ENCODE measurements at regions not wholly inside any gene's neighbourhood (a gene's known extent, or its start where the extent isn't known, plus 50 kb on each side); places are given as distances from the start of the nearest gene placed in this dataset.

DNA sequence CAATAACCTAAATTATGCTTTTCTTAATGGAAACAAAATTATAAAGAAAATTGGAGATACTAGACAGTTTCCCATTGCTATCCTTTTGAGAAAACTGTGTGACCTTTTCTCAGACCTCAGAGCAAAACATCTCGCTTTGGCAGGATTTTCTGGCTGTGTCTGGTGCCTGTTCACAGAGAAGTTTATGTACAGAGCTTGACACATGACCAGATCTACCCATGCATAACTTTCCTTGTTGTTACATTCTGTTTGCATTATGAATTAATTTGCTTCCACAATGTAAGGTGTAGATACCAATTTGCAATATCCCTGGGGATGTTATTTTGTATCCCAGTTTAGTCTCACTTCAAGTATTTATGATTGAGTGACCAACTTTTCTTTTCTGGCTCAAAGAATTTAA lies 565.0 kb downstream of the XPNPEP1 start:
- TF ChIP-seq, protein P1, sequence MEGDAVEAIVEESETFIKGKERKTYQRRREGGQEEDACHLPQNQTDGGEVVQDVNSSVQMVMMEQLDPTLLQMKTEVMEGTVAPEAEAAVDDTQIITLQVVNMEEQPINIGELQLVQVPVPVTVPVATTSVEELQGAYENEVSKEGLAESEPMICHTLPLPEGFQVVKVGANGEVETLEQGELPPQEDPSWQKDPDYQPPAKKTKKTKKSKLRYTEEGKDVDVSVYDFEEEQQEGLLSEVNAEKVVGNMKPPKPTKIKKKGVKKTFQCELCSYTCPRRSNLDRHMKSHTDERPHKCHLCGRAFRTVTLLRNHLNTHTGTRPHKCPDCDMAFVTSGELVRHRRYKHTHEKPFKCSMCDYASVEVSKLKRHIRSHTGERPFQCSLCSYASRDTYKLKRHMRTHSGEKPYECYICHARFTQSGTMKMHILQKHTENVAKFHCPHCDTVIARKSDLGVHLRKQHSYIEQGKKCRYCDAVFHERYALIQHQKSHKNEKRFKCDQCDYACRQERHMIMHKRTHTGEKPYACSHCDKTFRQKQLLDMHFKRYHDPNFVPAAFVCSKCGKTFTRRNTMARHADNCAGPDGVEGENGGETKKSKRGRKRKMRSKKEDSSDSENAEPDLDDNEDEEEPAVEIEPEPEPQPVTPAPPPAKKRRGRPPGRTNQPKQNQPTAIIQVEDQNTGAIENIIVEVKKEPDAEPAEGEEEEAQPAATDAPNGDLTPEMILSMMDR (conservative IDR thresholded peaks at IDR 0.05): no peak
- WGBS (ENCODE audit: extremely low coverage, insufficient read length, low lambda C conversion rate): no CpG with 5 or more reads among the region's 1 CpG
- Histone ChIP-seq H3K27ac (ENCODE audit: insufficient read length, low read depth, low read length) (no peak overlapping the region), H3K9me3 (ENCODE audit: control insufficient read depth, low read depth, low read length) (no peaks in the 10 kb centered on the region), H3K27me3 (ENCODE audit: insufficient read depth, low read length) (no peaks in the 10 kb centered on the region), H2BK15ac (ENCODE audit: low read depth, low read length) (no peak overlapping the region), H2BK12ac (ENCODE audit: insufficient read length, low read depth, low read length) (no peak overlapping the region), H4K20me1 (ENCODE audit: control insufficient read depth, insufficient read depth, insufficient read length) (no peaks in the 10 kb centered on the region), H3K14ac (ENCODE audit: insufficient read depth, low read length) (no peak overlapping the region), H3K4me2 (ENCODE audit: insufficient read depth, insufficient read length, low read length) (no peak overlapping the region), H2AK5ac (ENCODE audit: insufficient read length, low read length) (no peak overlapping the region), H3K79me1 (ENCODE audit: insufficient read depth, low read depth, low read length, poor library complexity, severe bottlenecking) (no peaks in the 10 kb centered on the region), H3K4ac (ENCODE audit: low read depth, low read length) (no peak overlapping the region), H4K8ac (replicated peaks; ENCODE audit: insufficient read length, low read depth, low read length) (no peak overlapping the region), H4K91ac (ENCODE audit: insufficient read length, low read depth, low read length) (no peak overlapping the region), H3K23me2 (ENCODE audit: insufficient read length, low read depth, low read length, poor library complexity, severe bottlenecking) (no peaks in the 10 kb centered on the region), H3K56ac (ENCODE audit: insufficient read length, low read depth, low read length) (no peak overlapping the region), H3K79me2 (ENCODE audit: insufficient read depth, low read length) (no peaks in the 10 kb centered on the region), H3K4me1 (ENCODE audit: insufficient read depth, low read length) (no peaks in the 10 kb centered on the region), H4K5ac (ENCODE audit: insufficient read length, low read depth, low read length) (no peak overlapping the region), H2BK20ac (ENCODE audit: low read depth, low read length, poor library complexity, severe bottlenecking) (no peak overlapping the region), H3K18ac (ENCODE audit: insufficient read length, low read depth, low read length) (no peak overlapping the region), H3K9ac (ENCODE audit: extremely low read depth, insufficient read length, low read length) (no peak overlapping the region), H3K23ac (ENCODE audit: insufficient read length, low read depth, low read length) (no peak overlapping the region), H2BK5ac (ENCODE audit: insufficient read length, low read length) (no peak overlapping the region), H2AFZ (ENCODE audit: low read length) (no peak overlapping the region), H2BK120ac (ENCODE audit: low read depth, low read length, poor library complexity, severe bottlenecking) (no peak overlapping the region), H3T11ph (ENCODE audit: low read length) (no peak overlapping the region)
- Mint-ChIP-seq H3K9me3 (no peaks in the 10 kb centered on the region; a peak in 1 of 5 replicates), H3K36me3 (ENCODE audit: insufficient read depth in 1 of 3, low read depth in 3 of 3) (no peaks in the 10 kb centered on the region), H3K4me3 (no peak overlapping the region), H3K27ac (no peak overlapping the region), H3K4me1 (no peaks in the 10 kb centered on the region), H3K27me3 (ENCODE audit: low read depth) (no peaks in the 10 kb centered on the region; the same call in 1 of the 2 replicates)
- no peak for DNase-seq

Measured in H9 (cell line).